ENCODE measurements at regions not wholly inside any gene's neighbourhood (a gene's known extent, or its start where the extent isn't known, plus 50 kb on each side); places are given as distances from the start of the nearest gene placed in this dataset.

GRCh38 chr9:86471171-86471815 is 117.1 kb upstream of the TUT7 start:
- Mint-ChIP-seq H3K9me3 (peaks cover 6% of the 10 kb centered on the region), H3K27me3 (no peaks in the 10 kb centered on the region), H3K27ac (no peak overlapping the region), H3K4me1 (ENCODE audit: unreplicated experiment) (peaks cover 5% of the 10 kb centered on the region), H3K36me3 (peaks cover 4% of the 10 kb centered on the region), H3K4me3 (no peak overlapping the region)
- no peak for TF ChIP-seq CTCF (conservative IDR thresholded peaks at IDR 0.05)
- DNase-seq (ENCODE audit: extremely low spot score, unreplicated experiment) = no peak

GRCh38 chr9:86470326-86470725 is 116.1 kb upstream of the TUT7 start:
- Mint-ChIP-seq H3K4me3 (no peak overlapping the region), H3K9me3 (peaks cover 6% of the 10 kb centered on the region), H3K36me3 (peaks cover 4% of the 10 kb centered on the region), H3K4me1 (ENCODE audit: unreplicated experiment) (peaks cover 5% of the 10 kb centered on the region), H3K27ac (no peak overlapping the region), H3K27me3 (no peaks in the 10 kb centered on the region)
- DNase-seq (ENCODE audit: extremely low spot score, unreplicated experiment) = no peak
- TF ChIP-seq CTCF (conservative IDR thresholded peaks at IDR 0.05) = no peak

- no peak for DNase-seq (ENCODE audit: extremely low spot score, unreplicated experiment)
- peaks cover 4% of the 10 kb centered on the region for H3K36me3 Mint-ChIP-seq
- TF ChIP-seq CTCF (conservative IDR thresholded peaks at IDR 0.05) = no peak
- no peaks in the 10 kb centered on the region for H3K27me3 Mint-ChIP-seq
- H3K27ac Mint-ChIP-seq = no peak overlapping the region
- H3K9me3 Mint-ChIP-seq = peaks cover 6% of the 10 kb centered on the region
- H3K4me1 Mint-ChIP-seq (ENCODE audit: unreplicated experiment) = peaks cover 5% of the 10 kb centered on the region
- no peak overlapping the region for H3K4me3 Mint-ChIP-seq
Observed at GRCh38 chr9:86469476-86470250, 115.5 kb upstream of the TUT7 start.

GRCh38 chr9:86464242-86464641 is 110.0 kb upstream of the TUT7 start:
- Mint-ChIP-seq H3K9me3 (peaks cover 6% of the 10 kb centered on the region), H3K36me3 (peaks cover 1% of the 10 kb centered on the region), H3K4me1 (ENCODE audit: unreplicated experiment) (peaks cover 14% of the 10 kb centered on the region), H3K27ac (no peak overlapping the region), H3K4me3 (no peak overlapping the region), H3K27me3 (no peaks in the 10 kb centered on the region)
- no peak for DNase-seq (ENCODE audit: extremely low spot score, unreplicated experiment)
- TF ChIP-seq CTCF (conservative IDR thresholded peaks at IDR 0.05) = no peak

- Mint-ChIP-seq H3K4me3 (peak overlapping the region; percentile 12), H3K36me3 (no peaks in the 10 kb centered on the region), H3K9me3 (no peaks in the 10 kb centered on the region), H3K27me3 (no peaks in the 10 kb centered on the region), H3K4me1 (ENCODE audit: unreplicated experiment) (peaks cover 26% of the 10 kb centered on the region), H3K27ac (peak overlapping the region; percentile 13)
- TF ChIP-seq CTCF (conservative IDR thresholded peaks at IDR 0.05) = no peak
- DNase-seq (ENCODE audit: extremely low spot score, unreplicated experiment) = no peak
Observed at GRCh38 chr9:86460216-86461002, 106.2 kb upstream of the TUT7 start.
